RWPE2 (cell line): ENCODE measurements at regions not wholly inside any gene's neighbourhood (a gene's known extent, or its start where the extent isn't known, plus 50 kb on each side); places are given as distances from the start of the nearest gene placed in this dataset.

Source experiments
- ATAC-seq: fragments of 200-7000 bp; cut with Tn5 transposase; 3 replicates; pipeline ENCODE4 v1.9.1; 2021; ENCODE audit warnings: low read depth
- DNase-seq: peaks from one replicate; pipeline ENCODE4 v3.0.0-alpha.2; 2020; ENCODE audit warnings: low spot score
- H3K27ac ChIP-seq: fragments of 450-650 bp; 2 replicates; pipeline ENCODE4 v1.5.1; 2017; ENCODE audit warnings: mild to moderate bottlenecking; ENCODE audit not compliant: poor library complexity, severe bottlenecking
- H3K27me3 ChIP-seq: fragments of 250-450 bp; sonication (Bioruptor Pico); 2 replicates; pipeline ENCODE4 v1.5.1; 2021; ENCODE audit warnings: mild to moderate bottlenecking, moderate library complexity; ENCODE audit not compliant: insufficient read depth, poor library complexity, severe bottlenecking
- H3K36me3 ChIP-seq: fragments of 250-450 bp; sonication (Bioruptor Pico); 2 replicates; pipeline ENCODE4 v1.5.1; 2020; ENCODE audit warnings: low read depth, mild to moderate bottlenecking, moderate library complexity
- H3K4me1 ChIP-seq: fragments of 250-450 bp; sonication (Bioruptor Pico); 2 replicates; pipeline ENCODE4 v1.5.1; 2021; ENCODE audit warnings: mild to moderate bottlenecking, moderate library complexity; ENCODE audit not compliant: insufficient read depth, poor library complexity, severe bottlenecking
- H3K4me3 ChIP-seq: fragments of 250-450 bp; sonication (Bioruptor Pico); 2 replicates; pipeline ENCODE4 v1.5.1; 2021; ENCODE audit warnings: mild to moderate bottlenecking, moderate library complexity; ENCODE audit not compliant: severe bottlenecking
- H3K9me3 ChIP-seq: fragments of 250-450 bp; sonication (Bioruptor Pico); 2 replicates; pipeline ENCODE4 v1.5.1; 2021; ENCODE audit warnings: mild to moderate bottlenecking, moderate library complexity; ENCODE audit not compliant: severe bottlenecking
- TF ChIP-seq, protein P1 (sequence below): fragments of 450-650 bp; IDR thresholded peaks from one replicate; pipeline ENCODE4 v1.5.1; 2017; ENCODE audit warnings: mild to moderate bottlenecking, moderate library complexity; ENCODE audit not compliant: poor library complexity, severe bottlenecking

- Histone ChIP-seq H3K4me3 (no peak overlapping the region), H3K27me3 (no peaks in the 10 kb centered on the region), H3K36me3 (no peaks in the 10 kb centered on the region), H3K27ac (peak overlapping the region; percentile 95), H3K9me3 (no peaks in the 10 kb centered on the region), H3K4me1 (peaks cover 50% of the 10 kb centered on the region)
- DNase-seq, result peak; percentile 15
- TF ChIP-seq, protein P1, sequence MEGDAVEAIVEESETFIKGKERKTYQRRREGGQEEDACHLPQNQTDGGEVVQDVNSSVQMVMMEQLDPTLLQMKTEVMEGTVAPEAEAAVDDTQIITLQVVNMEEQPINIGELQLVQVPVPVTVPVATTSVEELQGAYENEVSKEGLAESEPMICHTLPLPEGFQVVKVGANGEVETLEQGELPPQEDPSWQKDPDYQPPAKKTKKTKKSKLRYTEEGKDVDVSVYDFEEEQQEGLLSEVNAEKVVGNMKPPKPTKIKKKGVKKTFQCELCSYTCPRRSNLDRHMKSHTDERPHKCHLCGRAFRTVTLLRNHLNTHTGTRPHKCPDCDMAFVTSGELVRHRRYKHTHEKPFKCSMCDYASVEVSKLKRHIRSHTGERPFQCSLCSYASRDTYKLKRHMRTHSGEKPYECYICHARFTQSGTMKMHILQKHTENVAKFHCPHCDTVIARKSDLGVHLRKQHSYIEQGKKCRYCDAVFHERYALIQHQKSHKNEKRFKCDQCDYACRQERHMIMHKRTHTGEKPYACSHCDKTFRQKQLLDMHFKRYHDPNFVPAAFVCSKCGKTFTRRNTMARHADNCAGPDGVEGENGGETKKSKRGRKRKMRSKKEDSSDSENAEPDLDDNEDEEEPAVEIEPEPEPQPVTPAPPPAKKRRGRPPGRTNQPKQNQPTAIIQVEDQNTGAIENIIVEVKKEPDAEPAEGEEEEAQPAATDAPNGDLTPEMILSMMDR, result no peak
- peak; percentile 15 for ATAC-seq
These were observed 83.6 kb upstream of the DIO3 start for GRCh38 chr14:101477648-101478047.

DNA sequence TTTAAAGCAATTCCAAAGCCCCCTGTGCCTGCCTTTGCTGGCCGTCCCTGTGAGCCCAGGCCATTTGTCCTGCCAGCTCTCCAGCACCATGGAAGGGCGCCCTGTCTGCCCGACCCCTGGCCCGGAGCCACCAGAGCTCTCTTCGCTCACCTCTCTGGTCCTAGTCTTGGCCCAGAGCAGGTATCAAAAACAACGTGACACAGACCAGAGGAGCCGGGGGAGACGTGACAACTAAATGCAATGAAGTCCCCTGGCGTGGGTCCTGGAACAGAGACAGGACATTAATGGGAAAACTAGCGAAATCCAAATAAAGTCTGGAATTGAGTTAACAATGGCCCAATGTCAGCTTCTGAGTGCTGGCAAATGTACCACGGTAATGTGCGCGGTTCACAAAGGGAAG lies 83.2 kb upstream of the DIO3 start:
- Histone ChIP-seq H3K4me3 (no peak overlapping the region), H3K36me3 (no peaks in the 10 kb centered on the region), H3K27me3 (no peaks in the 10 kb centered on the region), H3K27ac (peak overlapping the region; percentile 95), H3K9me3 (no peaks in the 10 kb centered on the region), H3K4me1 (peaks cover 50% of the 10 kb centered on the region)
- ATAC-seq, result no peak
- DNase-seq, result peak; percentile 52
- TF ChIP-seq, protein P1, result no peak

- DNase-seq (peak; percentile 44), ATAC-seq (no peak)
- H3K4me1 ChIP-seq, result peaks cover 50% of the 10 kb centered on the region
- H3K4me3 ChIP-seq, result no peak overlapping the region
- H3K9me3 ChIP-seq, result no peaks in the 10 kb centered on the region
- H3K27ac ChIP-seq, result peak overlapping the region; percentile 98
- no peaks in the 10 kb centered on the region for H3K27me3 ChIP-seq
- TF ChIP-seq, protein P1, result no peak
- no peaks in the 10 kb centered on the region for H3K36me3 ChIP-seq
These were observed 82.4 kb upstream of the DIO3 start for GRCh38 chr14:101478796-101479410.

DNA sequence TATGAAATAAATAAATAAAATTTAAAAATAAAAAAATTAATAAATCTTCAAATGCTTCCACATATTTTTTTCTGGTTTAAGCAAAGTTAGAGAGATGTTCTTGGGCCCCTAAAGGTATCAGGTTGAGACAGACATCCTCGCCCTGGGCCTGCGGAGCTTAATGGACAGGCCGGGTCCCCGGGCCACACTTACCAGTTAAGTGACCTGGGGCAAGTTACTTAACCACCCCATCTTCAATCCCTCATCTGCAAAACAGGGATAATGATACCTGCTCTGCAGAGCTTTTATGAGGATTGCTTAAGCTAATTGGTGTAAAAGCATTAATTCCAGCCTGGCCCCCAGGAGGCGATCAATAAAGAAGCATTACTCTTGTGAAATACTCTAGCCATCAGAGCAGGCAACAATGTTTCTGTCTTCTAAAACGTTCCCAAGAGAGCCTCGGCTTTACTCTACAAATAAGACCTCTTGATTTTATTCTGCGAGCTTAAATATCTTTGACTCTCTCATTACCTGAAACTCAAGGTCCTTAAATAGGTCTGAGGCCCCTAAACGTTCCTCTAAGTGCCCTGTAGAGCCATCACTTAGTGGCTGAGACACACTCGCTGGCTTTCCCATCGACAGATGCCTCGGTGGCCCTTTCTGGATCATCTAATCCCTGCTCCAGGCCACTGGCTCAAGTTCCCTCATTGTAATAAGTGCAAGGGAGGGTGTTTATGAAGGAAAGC lies 81.1 kb upstream of the DIO3 start:
- Histone ChIP-seq H3K9me3 (no peaks in the 10 kb centered on the region), H3K4me1 (peaks cover 49% of the 10 kb centered on the region)
- no peak for ATAC-seq

More for the DNA sequence above, 81.1 kb upstream of the DIO3 start:
- DNase-seq, result peak; percentile 28
- Histone ChIP-seq H3K27ac (peak overlapping the region; percentile 98), H3K4me3 (no peak overlapping the region), H3K36me3 (no peaks in the 10 kb centered on the region), H3K27me3 (no peaks in the 10 kb centered on the region)
- TF ChIP-seq, protein P1, result peak; percentile 19
